WTC11 (cell line): ENCODE measurements at regions not wholly inside any gene's neighbourhood (a gene's known extent, or its start where the extent isn't known, plus 50 kb on each side); places are given as distances from the start of the nearest gene placed in this dataset.

Source experiments
- ATAC-seq: fragments of 200-7000 bp; cut with Tn5 transposase; 2 replicates; pipeline ENCODE4 v1.10.0; 2021; ENCODE audit warnings: mild to moderate bottlenecking, moderate library complexity
- CTCF ChIA-PET: fragments of 300-600 bp; sonication (Branson Sonifier 250); formaldehyde crosslinking; loops from one replicate; lab custom pipeline; 2021; ENCODE audit warnings: antibody characterized with exemption; lab: Charles Lee
- POLR2A ChIA-PET: fragments of 350-600 bp; sonication (Branson Sonifier 250); formaldehyde crosslinking; loops from one replicate; lab custom pipeline; 2021; ENCODE audit warnings: antibody characterized with exemption; lab: Charles Lee
- DNase-seq: peaks from one replicate; pipeline ENCODE4 v3.0.0; 2021; ENCODE audit warnings: low spot score
- H3K27ac Mint-ChIP-seq: 2 replicates; pipeline ENCODE4 v1.8.0; 2021; ENCODE audit warnings: mixed read lengths
- H3K27me3 Mint-ChIP-seq: 2 replicates; pipeline ENCODE4 v1.8.0; 2021; ENCODE audit warnings: low read depth, mild to moderate bottlenecking, moderate library complexity, mixed read lengths
- H3K36me3 Mint-ChIP-seq: 2 replicates; pipeline ENCODE4 v1.8.0; 2021; ENCODE audit warnings: mixed read lengths
- H3K4me1 Mint-ChIP-seq: 2 replicates; pipeline ENCODE4 v1.8.0; 2022; ENCODE audit warnings: mixed read lengths
- H3K4me3 Mint-ChIP-seq: 2 replicates; pipeline ENCODE4 v1.8.0; 2021; ENCODE audit warnings: mild to moderate bottlenecking, moderate library complexity, mixed read lengths
- H3K9me3 Mint-ChIP-seq: 2 replicates; pipeline ENCODE4 v1.8.0; 2021; ENCODE audit warnings: mixed read lengths
- ESRRA ChIP-seq: sonication (generic); formaldehyde crosslinking; IDR thresholded peaks from 2 replicates; pipeline ENCODE4 v1.8.1; 2022; ENCODE audit warnings: mild to moderate bottlenecking, missing genetic modification reagents, borderline replicate concordance
- FOXP1 ChIP-seq: sonication (generic); formaldehyde crosslinking; IDR thresholded peaks from 2 replicates; pipeline ENCODE4 v1.8.0; 2022; ENCODE audit warnings: missing genetic modification reagents, mild to moderate bottlenecking, moderate library complexity, borderline replicate concordance
- NFATC4 ChIP-seq: fragments of 250-450 bp; sonication (Bioruptor Pico); IDR thresholded peaks from 2 replicates; pipeline ENCODE4 v1.9.0; 2021; ENCODE audit warnings: mild to moderate bottlenecking
- NR3C1 ChIP-seq: sonication (generic); formaldehyde crosslinking; conservative IDR thresholded peaks from 2 replicates; pipeline ENCODE4 v1.8.1; 2023; ENCODE audit warnings: low read depth, mild to moderate bottlenecking, missing genetic modification reagents
- SMAD3 ChIP-seq: sonication (generic); formaldehyde crosslinking; IDR thresholded peaks from 2 replicates; pipeline ENCODE4 v1.8.0; 2022; ENCODE audit warnings: missing genetic modification reagents, mild to moderate bottlenecking, borderline replicate concordance
- SOX15 ChIP-seq: fragments of 250-450 bp; sonication (Bioruptor Pico); IDR thresholded peaks from 2 replicates; pipeline ENCODE4 v1.9.0; 2021; ENCODE audit warnings: mild to moderate bottlenecking
- ZNF121 ChIP-seq: sonication (generic); formaldehyde crosslinking; IDR thresholded peaks from 2 replicates; pipeline ENCODE4 v1.8.0; 2023; ENCODE audit warnings: missing genetic modification reagents
- TF ChIP-seq, protein P1 (sequence below): sonication (generic); formaldehyde crosslinking; IDR thresholded peaks from 2 replicates; pipeline ENCODE4 v1.8.1; 2023; ENCODE audit warnings: mild to moderate bottlenecking, missing genetic modification reagents
- TF ChIP-seq, protein P2 (sequence below): sonication (generic); formaldehyde crosslinking; IDR thresholded peaks from 2 replicates; pipeline ENCODE4 v1.8.0; 2022; ENCODE audit warnings: mild to moderate bottlenecking, missing genetic modification reagents
- TF ChIP-seq, protein P3 (sequence below): sonication (generic); formaldehyde crosslinking; conservative IDR thresholded peaks from 2 replicates; pipeline ENCODE4 v1.8.1; 2022; ENCODE audit warnings: mild to moderate bottlenecking, missing genetic modification reagents
- TF ChIP-seq, protein P4 (sequence below): sonication (generic); formaldehyde crosslinking; IDR thresholded peaks from 2 replicates; pipeline ENCODE4 v1.8.0; 2022; ENCODE audit warnings: mild to moderate bottlenecking, missing genetic modification reagents
- TF ChIP-seq, protein P5 (sequence below): sonication (generic); formaldehyde crosslinking; IDR thresholded peaks from 2 replicates; pipeline ENCODE4 v1.8.0; 2022; ENCODE audit warnings: mild to moderate bottlenecking, missing genetic modification reagents
- TF ChIP-seq, protein P6 (sequence below): fragments of 200-600 bp; IDR thresholded peaks from 2 replicates; pipeline ENCODE4 v1.8.0; 2022; ENCODE audit warnings: antibody characterized with exemption
- TF ChIP-seq, protein P7 (sequence below): sonication (generic); formaldehyde crosslinking; IDR thresholded peaks from 2 replicates; pipeline ENCODE4 v1.8.1; 2022; ENCODE audit warnings: missing genetic modification reagents, borderline replicate concordance
- TF ChIP-seq, protein P8 (sequence below): sonication (generic); formaldehyde crosslinking; IDR thresholded peaks from 2 replicates; pipeline ENCODE4 v1.8.1; 2022; ENCODE audit warnings: mild to moderate bottlenecking, missing genetic modification reagents, moderate library complexity, borderline replicate concordance

DNA sequence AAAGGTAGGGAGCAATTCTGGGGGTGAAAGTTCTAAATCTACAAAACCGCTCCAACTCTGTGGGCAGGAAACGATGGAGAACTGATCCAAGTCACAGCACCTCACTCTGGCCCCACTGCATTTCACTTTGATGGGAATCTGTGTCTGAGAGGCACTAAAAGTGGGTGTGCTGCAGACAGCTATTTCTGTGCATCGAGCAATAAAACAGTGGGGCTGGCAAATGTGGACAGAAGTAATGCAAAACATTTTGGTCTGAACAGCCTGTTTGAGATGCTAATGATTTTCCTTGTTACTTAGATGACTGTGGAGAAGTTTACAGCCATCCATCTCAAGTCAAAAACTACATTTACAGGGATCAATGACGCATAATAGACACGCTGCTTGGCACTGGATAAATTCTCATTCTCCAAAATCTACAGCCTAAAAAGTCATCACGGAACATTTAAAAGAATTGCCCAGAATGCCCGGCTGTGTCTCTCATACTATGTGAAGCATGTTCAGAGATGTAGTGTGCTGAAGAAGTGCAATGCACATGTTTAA, 1671.6 kb upstream of the TENM3 start:
- H3K9me3 Mint-ChIP-seq, result peaks cover 4% of the 10 kb centered on the region; the same call in 1 of the 2 replicates
- no peak overlapping the region for H3K4me3 Mint-ChIP-seq
- H3K4me1 Mint-ChIP-seq, result peaks cover 9% of the 10 kb centered on the region; the same call in 1 of the 2 replicates
- no peak overlapping the region for H3K27ac Mint-ChIP-seq
- H3K36me3 Mint-ChIP-seq, result no peaks in the 10 kb centered on the region
- ChIA-PET POLR2A (no interaction called here), CTCF (no interaction called here)
- DNase-seq (no peak), ATAC-seq (no peak)
- H3K27me3 Mint-ChIP-seq, result no peaks in the 10 kb centered on the region; the same call in 1 of the 2 replicates
- TF ChIP-seq, protein P1, sequence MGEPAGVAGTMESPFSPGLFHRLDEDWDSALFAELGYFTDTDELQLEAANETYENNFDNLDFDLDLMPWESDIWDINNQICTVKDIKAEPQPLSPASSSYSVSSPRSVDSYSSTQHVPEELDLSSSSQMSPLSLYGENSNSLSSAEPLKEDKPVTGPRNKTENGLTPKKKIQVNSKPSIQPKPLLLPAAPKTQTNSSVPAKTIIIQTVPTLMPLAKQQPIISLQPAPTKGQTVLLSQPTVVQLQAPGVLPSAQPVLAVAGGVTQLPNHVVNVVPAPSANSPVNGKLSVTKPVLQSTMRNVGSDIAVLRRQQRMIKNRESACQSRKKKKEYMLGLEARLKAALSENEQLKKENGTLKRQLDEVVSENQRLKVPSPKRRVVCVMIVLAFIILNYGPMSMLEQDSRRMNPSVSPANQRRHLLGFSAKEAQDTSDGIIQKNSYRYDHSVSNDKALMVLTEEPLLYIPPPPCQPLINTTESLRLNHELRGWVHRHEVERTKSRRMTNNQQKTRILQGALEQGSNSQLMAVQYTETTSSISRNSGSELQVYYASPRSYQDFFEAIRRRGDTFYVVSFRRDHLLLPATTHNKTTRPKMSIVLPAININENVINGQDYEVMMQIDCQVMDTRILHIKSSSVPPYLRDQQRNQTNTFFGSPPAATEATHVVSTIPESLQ (CRISPR knock-in tag), result no peak
- TF ChIP-seq ESRRA (CRISPR knock-in tag), result no peak
- TF ChIP-seq, protein P2, sequence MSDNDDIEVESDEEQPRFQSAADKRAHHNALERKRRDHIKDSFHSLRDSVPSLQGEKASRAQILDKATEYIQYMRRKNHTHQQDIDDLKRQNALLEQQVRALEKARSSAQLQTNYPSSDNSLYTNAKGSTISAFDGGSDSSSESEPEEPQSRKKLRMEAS (CRISPR knock-in tag), result no peak
- TF ChIP-seq SMAD3 (CRISPR knock-in tag), result no peak
- TF ChIP-seq, protein P3, sequence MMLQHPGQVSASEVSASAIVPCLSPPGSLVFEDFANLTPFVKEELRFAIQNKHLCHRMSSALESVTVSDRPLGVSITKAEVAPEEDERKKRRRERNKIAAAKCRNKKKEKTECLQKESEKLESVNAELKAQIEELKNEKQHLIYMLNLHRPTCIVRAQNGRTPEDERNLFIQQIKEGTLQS (CRISPR knock-in tag), result no peak
- TF ChIP-seq NR3C1 (CRISPR knock-in tag), result no peak
- TF ChIP-seq, protein P4, sequence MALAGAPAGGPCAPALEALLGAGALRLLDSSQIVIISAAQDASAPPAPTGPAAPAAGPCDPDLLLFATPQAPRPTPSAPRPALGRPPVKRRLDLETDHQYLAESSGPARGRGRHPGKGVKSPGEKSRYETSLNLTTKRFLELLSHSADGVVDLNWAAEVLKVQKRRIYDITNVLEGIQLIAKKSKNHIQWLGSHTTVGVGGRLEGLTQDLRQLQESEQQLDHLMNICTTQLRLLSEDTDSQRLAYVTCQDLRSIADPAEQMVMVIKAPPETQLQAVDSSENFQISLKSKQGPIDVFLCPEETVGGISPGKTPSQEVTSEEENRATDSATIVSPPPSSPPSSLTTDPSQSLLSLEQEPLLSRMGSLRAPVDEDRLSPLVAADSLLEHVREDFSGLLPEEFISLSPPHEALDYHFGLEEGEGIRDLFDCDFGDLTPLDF, result no peak
- TF ChIP-seq, protein P5, sequence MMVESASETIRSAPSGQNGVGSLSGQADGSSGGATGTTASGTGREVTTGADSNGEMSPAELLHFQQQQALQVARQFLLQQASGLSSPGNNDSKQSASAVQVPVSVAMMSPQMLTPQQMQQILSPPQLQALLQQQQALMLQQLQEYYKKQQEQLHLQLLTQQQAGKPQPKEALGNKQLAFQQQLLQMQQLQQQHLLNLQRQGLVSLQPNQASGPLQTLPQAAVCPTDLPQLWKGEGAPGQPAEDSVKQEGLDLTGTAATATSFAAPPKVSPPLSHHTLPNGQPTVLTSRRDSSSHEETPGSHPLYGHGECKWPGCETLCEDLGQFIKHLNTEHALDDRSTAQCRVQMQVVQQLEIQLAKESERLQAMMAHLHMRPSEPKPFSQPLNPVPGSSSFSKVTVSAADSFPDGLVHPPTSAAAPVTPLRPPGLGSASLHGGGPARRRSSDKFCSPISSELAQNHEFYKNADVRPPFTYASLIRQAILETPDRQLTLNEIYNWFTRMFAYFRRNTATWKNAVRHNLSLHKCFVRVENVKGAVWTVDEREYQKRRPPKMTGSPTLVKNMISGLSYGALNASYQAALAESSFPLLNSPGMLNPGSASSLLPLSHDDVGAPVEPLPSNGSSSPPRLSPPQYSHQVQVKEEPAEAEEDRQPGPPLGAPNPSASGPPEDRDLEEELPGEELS (CRISPR knock-in tag), result no peak
- TF ChIP-seq, protein P6, sequence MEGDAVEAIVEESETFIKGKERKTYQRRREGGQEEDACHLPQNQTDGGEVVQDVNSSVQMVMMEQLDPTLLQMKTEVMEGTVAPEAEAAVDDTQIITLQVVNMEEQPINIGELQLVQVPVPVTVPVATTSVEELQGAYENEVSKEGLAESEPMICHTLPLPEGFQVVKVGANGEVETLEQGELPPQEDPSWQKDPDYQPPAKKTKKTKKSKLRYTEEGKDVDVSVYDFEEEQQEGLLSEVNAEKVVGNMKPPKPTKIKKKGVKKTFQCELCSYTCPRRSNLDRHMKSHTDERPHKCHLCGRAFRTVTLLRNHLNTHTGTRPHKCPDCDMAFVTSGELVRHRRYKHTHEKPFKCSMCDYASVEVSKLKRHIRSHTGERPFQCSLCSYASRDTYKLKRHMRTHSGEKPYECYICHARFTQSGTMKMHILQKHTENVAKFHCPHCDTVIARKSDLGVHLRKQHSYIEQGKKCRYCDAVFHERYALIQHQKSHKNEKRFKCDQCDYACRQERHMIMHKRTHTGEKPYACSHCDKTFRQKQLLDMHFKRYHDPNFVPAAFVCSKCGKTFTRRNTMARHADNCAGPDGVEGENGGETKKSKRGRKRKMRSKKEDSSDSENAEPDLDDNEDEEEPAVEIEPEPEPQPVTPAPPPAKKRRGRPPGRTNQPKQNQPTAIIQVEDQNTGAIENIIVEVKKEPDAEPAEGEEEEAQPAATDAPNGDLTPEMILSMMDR, result no peak

DNA sequence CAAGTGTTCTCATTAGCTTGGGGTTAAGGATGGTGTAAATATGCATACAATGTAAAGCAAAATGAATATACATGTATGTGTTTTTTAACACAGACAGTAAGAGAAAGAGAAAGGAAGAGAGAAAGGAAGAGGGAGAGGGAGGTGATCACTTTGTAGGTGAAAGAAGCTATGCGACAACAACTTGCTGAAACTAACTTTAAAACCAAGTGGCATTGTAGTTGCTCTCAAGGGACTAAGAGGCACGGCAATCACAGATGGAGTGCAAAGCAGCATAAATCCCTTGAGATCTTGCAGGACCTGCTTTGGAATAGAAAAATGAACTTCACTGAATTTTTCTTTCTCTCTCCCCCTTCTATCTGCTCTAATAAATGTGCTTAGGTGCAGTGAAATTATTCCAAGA, 1665.0 kb upstream of the TENM3 start:
- Mint-ChIP-seq H3K9me3 (no peaks in the 10 kb centered on the region), H3K27ac (no peak overlapping the region), H3K36me3 (no peaks in the 10 kb centered on the region), H3K27me3 (no peaks in the 10 kb centered on the region; the same call in 1 of the 2 replicates), H3K4me1 (0 out of 2 replicates have a peak, but pooled peaks cover 3% of the 10 kb centered on the region), H3K4me3 (no peak overlapping the region)
- TF ChIP-seq ZNF121 (CRISPR knock-in tag), result no peak
- CTCF ChIA-PET, result no interaction called here
- ATAC-seq (no peak), DNase-seq (no peak)
- POLR2A ChIA-PET, result no interaction called here

DNA sequence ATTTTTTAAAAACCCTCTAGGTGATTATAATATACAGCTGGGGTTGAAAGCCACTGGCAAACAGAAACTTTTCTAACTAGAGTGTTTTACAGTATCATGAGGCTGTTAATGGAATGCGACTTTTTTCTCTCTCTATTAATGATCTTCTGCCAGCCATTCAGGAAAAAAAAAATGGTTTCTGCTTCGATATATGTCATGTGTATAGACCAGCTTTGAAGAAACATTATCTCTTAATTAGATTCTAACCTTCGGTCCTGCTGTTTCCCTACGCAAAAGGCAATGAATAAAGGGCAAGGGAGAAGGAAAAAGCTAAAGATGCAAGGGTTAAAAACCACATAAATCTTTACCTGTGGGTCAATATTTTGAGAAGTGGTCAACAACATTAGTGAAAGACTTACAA, 1662.1 kb upstream of the TENM3 start:
- ChIA-PET POLR2A (no interaction called here), CTCF (no interaction called here)
- no peak overlapping the region for H3K4me3 Mint-ChIP-seq
- no peaks in the 10 kb centered on the region; the same call in 1 of the 2 replicates for H3K27me3 Mint-ChIP-seq
- no peak for ATAC-seq
- H3K36me3 Mint-ChIP-seq, result no peaks in the 10 kb centered on the region
- 0 out of 2 replicates have a peak, but pooled peaks cover 3% of the 10 kb centered on the region for H3K4me1 Mint-ChIP-seq
- no peak for DNase-seq
- H3K9me3 Mint-ChIP-seq, result no peaks in the 10 kb centered on the region
- no peak overlapping the region for H3K27ac Mint-ChIP-seq
- TF ChIP-seq SMAD3 (CRISPR knock-in tag), result no peak
- TF ChIP-seq FOXP1 (CRISPR knock-in tag), result no peak
- TF ChIP-seq, protein P6, result no peak
- TF ChIP-seq ESRRA (CRISPR knock-in tag), result no peak
- no peak for TF ChIP-seq NFATC4 (CRISPR knock-in tag)
- TF ChIP-seq SOX15, result no peak
- TF ChIP-seq, protein P7, sequence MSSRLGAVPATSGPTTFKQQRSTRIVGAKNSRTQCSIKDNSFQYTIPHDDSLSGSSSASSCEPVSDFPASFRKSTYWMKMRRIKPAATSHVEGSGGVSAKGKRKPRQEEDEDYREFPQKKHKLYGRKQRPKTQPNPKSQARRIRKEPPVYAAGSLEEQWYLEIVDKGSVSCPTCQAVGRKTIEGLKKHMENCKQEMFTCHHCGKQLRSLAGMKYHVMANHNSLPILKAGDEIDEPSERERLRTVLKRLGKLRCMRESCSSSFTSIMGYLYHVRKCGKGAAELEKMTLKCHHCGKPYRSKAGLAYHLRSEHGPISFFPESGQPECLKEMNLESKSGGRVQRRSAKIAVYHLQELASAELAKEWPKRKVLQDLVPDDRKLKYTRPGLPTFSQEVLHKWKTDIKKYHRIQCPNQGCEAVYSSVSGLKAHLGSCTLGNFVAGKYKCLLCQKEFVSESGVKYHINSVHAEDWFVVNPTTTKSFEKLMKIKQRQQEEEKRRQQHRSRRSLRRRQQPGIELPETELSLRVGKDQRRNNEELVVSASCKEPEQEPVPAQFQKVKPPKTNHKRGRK (CRISPR knock-in tag), result no peak
- TF ChIP-seq, protein P8, sequence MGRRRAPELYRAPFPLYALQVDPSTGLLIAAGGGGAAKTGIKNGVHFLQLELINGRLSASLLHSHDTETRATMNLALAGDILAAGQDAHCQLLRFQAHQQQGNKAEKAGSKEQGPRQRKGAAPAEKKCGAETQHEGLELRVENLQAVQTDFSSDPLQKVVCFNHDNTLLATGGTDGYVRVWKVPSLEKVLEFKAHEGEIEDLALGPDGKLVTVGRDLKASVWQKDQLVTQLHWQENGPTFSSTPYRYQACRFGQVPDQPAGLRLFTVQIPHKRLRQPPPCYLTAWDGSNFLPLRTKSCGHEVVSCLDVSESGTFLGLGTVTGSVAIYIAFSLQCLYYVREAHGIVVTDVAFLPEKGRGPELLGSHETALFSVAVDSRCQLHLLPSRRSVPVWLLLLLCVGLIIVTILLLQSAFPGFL (CRISPR knock-in tag), result no peak
